ENCODE measurements at regions not wholly inside any gene's neighbourhood (a gene's known extent, or its start where the extent isn't known, plus 50 kb on each side); places are given as distances from the start of the nearest gene placed in this dataset.

DNA sequence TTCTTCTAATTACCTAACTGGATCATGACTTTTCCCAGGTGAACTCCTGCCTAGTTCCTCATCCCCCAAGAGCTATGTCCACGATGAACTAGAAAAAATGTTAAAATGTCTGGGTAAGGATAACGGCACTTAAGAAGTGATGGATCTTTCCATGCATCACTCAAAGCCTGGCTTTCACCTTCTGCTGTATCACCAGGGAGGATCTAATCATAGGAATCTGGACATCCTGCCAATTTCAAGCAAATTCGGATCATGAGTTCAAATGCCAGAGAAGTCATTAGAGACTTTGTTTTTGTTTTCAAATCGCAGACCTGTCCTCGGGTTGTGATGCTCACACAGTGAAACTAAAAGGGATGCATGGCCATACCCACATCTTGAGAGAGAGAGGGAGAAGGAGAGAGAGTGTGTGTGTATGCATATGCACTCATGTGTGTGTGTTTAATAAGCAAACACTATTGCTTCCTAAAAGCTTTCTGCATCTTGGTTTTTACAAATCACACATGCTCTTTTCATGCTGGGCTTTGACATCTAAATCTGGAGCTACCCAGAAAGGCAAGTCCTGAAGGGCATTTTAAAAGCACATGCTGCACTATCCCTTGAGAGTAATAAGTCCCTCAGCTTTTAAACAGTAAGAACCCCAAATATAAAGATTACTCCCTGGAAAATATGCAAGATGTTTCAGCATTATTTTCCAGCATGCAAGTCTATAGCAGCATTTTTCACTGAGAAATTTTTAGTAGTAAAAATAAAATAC lies 524.6 kb upstream of the NOX3 start:
- no peak for DNase-seq (ENCODE audit: extremely low spot score)
- TF ChIP-seq, protein P1, sequence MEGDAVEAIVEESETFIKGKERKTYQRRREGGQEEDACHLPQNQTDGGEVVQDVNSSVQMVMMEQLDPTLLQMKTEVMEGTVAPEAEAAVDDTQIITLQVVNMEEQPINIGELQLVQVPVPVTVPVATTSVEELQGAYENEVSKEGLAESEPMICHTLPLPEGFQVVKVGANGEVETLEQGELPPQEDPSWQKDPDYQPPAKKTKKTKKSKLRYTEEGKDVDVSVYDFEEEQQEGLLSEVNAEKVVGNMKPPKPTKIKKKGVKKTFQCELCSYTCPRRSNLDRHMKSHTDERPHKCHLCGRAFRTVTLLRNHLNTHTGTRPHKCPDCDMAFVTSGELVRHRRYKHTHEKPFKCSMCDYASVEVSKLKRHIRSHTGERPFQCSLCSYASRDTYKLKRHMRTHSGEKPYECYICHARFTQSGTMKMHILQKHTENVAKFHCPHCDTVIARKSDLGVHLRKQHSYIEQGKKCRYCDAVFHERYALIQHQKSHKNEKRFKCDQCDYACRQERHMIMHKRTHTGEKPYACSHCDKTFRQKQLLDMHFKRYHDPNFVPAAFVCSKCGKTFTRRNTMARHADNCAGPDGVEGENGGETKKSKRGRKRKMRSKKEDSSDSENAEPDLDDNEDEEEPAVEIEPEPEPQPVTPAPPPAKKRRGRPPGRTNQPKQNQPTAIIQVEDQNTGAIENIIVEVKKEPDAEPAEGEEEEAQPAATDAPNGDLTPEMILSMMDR (IDR thresholded peaks at IDR 0.05; ENCODE audit: control extremely low read depth, extremely low read depth, low read depth, missing control alignments) = no peak
- POLR2A ChIA-PET = no interaction called here
- CTCF ChIA-PET = interaction anchor here (1.4 to 1.6 kb wide), 3 partner anchors 9 to 15 kb away, joined by 3 read pairs; no protein-coding TSS in a partner anchor

DNA sequence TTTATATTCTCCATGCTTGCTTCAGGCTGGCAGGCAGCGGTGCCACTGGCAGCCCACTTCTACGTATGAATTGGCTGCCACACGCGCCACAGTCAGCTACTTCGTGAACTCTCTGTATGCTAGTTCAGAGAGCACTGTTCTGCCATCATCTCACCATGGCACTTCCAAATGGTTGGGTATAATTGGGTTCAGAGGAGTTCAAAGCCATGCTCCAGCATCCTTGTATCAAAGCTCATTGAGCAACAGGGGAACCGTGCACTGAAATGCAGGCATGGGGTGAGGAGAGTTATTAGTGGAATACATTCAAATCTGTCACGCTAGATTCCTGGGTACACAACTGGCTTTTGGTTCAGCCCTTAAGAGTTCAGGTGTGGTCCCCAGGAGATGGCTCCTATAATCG lies 519.9 kb upstream of the NOX3 start:
- CTCF ChIA-PET = no interaction called here
- no peak for DNase-seq (ENCODE audit: extremely low spot score)
- POLR2A ChIA-PET = no interaction called here
- TF ChIP-seq, protein P1 (IDR thresholded peaks at IDR 0.05; ENCODE audit: control extremely low read depth, extremely low read depth, low read depth, missing control alignments) = no peak

DNA sequence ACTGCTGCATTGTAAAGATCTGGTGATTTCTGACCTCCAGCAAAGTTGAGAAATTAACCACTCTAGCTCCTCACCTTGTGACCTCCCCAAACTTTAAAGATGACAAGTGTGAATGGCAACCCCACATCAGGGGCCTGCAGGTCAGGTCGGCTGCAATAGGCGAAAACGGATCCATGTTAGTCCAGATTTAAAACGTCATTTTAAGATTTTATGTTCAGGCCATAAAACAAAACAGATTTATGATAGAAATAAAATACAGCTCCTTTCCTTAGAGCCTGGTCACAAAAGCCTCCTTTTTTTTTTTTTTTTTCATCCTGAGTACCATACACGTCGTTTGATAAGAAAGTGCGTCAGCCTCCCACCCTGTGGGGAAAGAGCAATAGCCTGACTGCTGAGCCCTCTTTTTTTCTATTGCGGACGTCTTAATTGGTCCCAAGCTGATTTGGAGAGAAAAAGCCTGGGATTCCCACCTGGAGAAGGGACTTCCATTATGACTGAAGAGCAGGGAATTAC lies 519.2 kb upstream of the NOX3 start:
- ChIA-PET CTCF (no interaction called here), POLR2A (no interaction called here)
- TF ChIP-seq, protein P1 (IDR thresholded peaks at IDR 0.05; ENCODE audit: control extremely low read depth, extremely low read depth, low read depth, missing control alignments) = no peak
- no peak for DNase-seq (ENCODE audit: extremely low spot score)

DNA sequence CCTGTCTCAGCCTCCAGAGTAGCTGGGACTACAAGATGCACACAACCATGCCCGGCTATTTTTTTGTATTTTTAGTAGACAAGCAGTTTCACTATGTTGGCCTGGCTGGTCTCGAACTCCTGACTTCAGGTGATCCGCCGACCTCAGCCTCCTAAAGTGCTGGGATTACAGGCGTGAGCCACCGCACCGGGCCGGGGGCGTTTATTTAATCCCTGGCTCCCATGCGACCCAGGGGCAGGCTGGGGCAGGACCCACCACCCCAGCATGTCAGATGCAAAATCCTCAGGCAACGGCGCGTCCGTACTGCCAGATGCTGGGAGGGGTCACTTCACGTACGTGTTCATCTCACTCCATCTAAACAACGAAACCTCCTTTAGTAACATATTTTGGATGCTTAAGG lies 518.7 kb upstream of the NOX3 start:
- DNase-seq (ENCODE audit: extremely low spot score) = no peak
- TF ChIP-seq, protein P1 (IDR thresholded peaks at IDR 0.05; ENCODE audit: control extremely low read depth, extremely low read depth, low read depth, missing control alignments) = no peak
- CTCF ChIA-PET = no interaction called here
- POLR2A ChIA-PET = no interaction called here

DNA sequence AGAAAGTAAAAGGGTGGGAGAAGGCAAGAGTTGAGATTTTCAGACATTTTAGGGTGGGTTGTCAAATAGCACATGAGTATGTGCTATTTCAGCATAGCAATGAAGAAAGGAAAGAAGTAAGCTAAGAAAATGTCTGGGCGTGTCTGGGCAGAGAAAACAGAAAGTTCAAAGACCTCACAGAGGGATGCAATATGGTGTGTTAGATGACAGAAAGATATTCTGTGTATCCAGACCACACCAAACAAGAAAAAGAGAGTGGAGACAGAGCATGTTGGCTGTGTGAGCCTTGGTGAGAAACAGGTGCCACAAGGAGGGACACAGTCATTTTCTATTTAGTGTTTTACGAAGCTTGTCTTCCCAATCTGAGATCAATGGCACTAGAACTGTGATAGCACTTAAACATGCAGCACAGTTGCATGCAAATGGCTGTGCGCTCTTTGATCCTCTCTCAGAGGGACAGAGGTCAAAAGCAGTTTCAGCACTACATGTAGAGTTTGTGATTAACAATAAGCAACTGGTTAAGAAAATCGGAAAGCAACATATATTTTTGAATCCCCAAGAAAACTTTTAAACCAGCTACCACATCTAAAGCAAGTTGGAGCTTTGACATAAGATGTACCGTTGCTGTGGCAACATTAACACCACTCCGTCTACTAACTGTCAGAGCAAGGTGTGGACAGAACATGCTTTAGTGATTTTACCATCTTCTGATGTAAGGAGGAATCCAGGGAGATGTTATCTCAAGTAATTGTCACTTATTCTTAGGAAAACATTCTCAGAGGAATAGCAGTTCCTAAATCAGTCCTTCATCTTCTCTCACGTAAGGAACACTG lies 515.5 kb upstream of the NOX3 start:
- no peak for DNase-seq (ENCODE audit: extremely low spot score)
- CTCF ChIA-PET = interaction anchor here (1.0 to 1.2 kb wide), 3 partner anchors 10 to 190 kb away, joined by 3 read pairs; no protein-coding TSS in a partner anchor
- TF ChIP-seq, protein P1 (IDR thresholded peaks at IDR 0.05; ENCODE audit: control extremely low read depth, extremely low read depth, low read depth, missing control alignments) = no peak
- POLR2A ChIA-PET = no interaction called here

DNA sequence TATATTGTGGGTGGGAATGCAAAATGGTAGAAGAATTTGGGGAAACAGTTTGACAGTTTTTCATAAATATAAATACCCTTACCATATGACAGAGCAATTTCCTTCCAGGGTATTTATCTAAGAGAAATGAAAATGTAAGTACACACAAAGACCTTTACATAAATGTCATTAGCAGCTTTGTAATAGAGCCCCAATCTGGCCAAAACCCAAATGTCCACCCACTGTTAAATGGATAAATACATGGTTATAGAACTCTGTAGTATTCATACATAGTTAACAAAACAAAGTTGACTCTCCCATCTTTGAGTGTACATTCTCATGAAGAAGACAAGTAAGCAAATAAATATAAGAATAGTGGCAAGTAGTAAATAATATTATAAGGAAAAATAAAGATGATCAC lies 514.8 kb upstream of the NOX3 start:
- DNase-seq (ENCODE audit: extremely low spot score) = no peak
- CTCF ChIA-PET = interaction anchor here (1.0 to 1.2 kb wide), 2 partner anchors 12 to 189 kb away, joined by 3 read pairs; no protein-coding TSS in a partner anchor
- POLR2A ChIA-PET = no interaction called here
- TF ChIP-seq, protein P1 (IDR thresholded peaks at IDR 0.05; ENCODE audit: control extremely low read depth, extremely low read depth, low read depth, missing control alignments) = no peak

Measured in GM10248 (cell line).